Esophagus squamous epithelium (tissue), 4 donors: ENCODE measurements at regions not wholly inside any gene's neighbourhood (a gene's known extent, or its start where the extent isn't known, plus 50 kb on each side); places are given as distances from the start of the nearest gene placed in this dataset.
"Not testable (repeated sequence)": the region's sequence is repeated elsewhere in the genome, so short reads cannot be mapped to it uniquely, and the experiment has no call there.

ENCODE experiments used
- POLR2A ChIP-seq, 4 donors: fragments of 450-650 bp; IDR thresholded peaks; one replicate each; pipeline ENCODE4 v1.6.1; 2017; ENCODE audit warnings: antibody characterized with exemption in 4 of 4, mild to moderate bottlenecking in 4 of 4, moderate library complexity in 3 of 4
- TF ChIP-seq, protein P1 (sequence below), 6 experiments: fragments of 450-650 bp in 4 of 6; fragments of 200-600 bp in 2 of 6; sonication (generic) in 2 of 6; IDR thresholded peaks; one replicate each; pipeline ENCODE4 v1.5.1; 2016 to 2019; ENCODE audit warnings: antibody characterized with exemption in 6 of 6, mild to moderate bottlenecking in 4 of 6, moderate library complexity in 4 of 6

DNA sequence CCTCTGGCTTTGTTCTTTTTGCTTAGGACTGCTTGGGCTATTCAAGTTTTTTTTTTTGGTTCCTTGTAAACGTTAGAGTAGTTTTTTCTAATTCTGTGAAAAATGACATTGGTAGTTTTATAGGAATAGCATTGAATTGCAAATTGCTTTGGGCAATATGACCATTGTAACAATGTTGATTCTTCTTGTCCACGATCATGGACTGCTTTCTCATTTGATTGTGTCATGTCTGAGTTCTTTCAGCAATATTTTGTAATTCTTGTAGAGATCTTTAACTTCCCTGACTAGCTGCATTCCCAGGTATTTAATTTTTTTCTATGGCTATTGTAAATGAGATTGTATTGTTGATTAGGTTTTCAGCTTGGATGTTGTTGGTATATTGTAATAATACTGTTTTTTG is 286.2 kb upstream of the C1QTNF3 start:
- TF ChIP-seq, protein P1, sequence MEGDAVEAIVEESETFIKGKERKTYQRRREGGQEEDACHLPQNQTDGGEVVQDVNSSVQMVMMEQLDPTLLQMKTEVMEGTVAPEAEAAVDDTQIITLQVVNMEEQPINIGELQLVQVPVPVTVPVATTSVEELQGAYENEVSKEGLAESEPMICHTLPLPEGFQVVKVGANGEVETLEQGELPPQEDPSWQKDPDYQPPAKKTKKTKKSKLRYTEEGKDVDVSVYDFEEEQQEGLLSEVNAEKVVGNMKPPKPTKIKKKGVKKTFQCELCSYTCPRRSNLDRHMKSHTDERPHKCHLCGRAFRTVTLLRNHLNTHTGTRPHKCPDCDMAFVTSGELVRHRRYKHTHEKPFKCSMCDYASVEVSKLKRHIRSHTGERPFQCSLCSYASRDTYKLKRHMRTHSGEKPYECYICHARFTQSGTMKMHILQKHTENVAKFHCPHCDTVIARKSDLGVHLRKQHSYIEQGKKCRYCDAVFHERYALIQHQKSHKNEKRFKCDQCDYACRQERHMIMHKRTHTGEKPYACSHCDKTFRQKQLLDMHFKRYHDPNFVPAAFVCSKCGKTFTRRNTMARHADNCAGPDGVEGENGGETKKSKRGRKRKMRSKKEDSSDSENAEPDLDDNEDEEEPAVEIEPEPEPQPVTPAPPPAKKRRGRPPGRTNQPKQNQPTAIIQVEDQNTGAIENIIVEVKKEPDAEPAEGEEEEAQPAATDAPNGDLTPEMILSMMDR (IDR thresholded peaks at IDR 0.05), result not testable (repeated sequence)
- not testable (repeated sequence) for TF ChIP-seq POLR2A (IDR thresholded peaks at IDR 0.05)
